Aorta (tissue), 5 donors: ENCODE measurements at regions not wholly inside any gene's neighbourhood (a gene's known extent, or its start where the extent isn't known, plus 50 kb on each side); places are given as distances from the start of the nearest gene placed in this dataset.
"Not testable (repeated sequence)": the region's sequence is repeated elsewhere in the genome, so short reads cannot be mapped to it uniquely, and the experiment has no call there.

Source experiments
- ATAC-seq: fragments of 200-7000 bp; cut with Tn5 transposase; one replicate; pipeline ENCODE4 v1.9.1; 2022; ENCODE audit warnings: moderate library complexity; ENCODE audit not compliant: low FRiP score
- DNase-seq, 2 donors: peaks; one replicate each; pipeline ENCODE4 v3.0.0-alpha.2; 2020
- H3K27ac ChIP-seq, 2 donors: one replicate each; pipeline ENCODE4 v1.5.1; 2013; ENCODE audit warnings: low read length in 2 of 2, mild to moderate bottlenecking in 2 of 2, moderate library complexity in 2 of 2, control low read depth in 1 of 2, inconsistent platforms in 1 of 2, low read depth in 1 of 2
- H3K27me3 ChIP-seq, 2 donors: one replicate each; pipeline ENCODE4 v1.6.1; 2013; ENCODE audit warnings: control low read depth in 1 of 2, low read length in 1 of 2, mild to moderate bottlenecking in 1 of 2, moderate library complexity in 1 of 2; ENCODE audit not compliant: insufficient read depth in 2 of 2, control insufficient read depth in 1 of 2
- H3K36me3 ChIP-seq, 2 donors: one replicate each; pipeline ENCODE4 v1.6.1; 2013; ENCODE audit warnings: control low read depth in 1 of 2, low read length in 1 of 2, mild to moderate bottlenecking in 1 of 2; ENCODE audit not compliant: insufficient read depth in 2 of 2, control insufficient read depth in 1 of 2
- H3K4me1 ChIP-seq, 2 donors: one replicate each; pipeline ENCODE4 v1.6.1; 2013; ENCODE audit warnings: low read length in 2 of 2, control low read depth in 1 of 2, mild to moderate bottlenecking in 1 of 2, moderate library complexity in 1 of 2; ENCODE audit not compliant: insufficient read depth in 2 of 2, control insufficient read depth in 1 of 2
- H3K4me3 ChIP-seq, 2 donors: one replicate each; pipeline ENCODE4 v1.5.1; 2013; ENCODE audit warnings: low read length in 2 of 2, control low read depth in 1 of 2, mild to moderate bottlenecking in 1 of 2
- H3K9me3 ChIP-seq: one replicate; pipeline ENCODE4 v1.6.1; 2013; ENCODE audit warnings: mild to moderate bottlenecking, low read length; ENCODE audit not compliant: control insufficient read depth
- WGBS, 2 donors: extraction: QIAGEN DNeasy Blood & Tissue Kit; methylation state at CpG; one replicate each; pipeline ENCODE4 v1.1.7; 2013; 5-methylcytosine and 5-hydroxymethylcytosine counted together
- intact Hi-C, 2 donors: fragments of 100-400 bp; cut with DNase I; formaldehyde crosslinking; loops; one replicate each; pipeline versions ENCODE4 v1.14.2 to v1.15.0; 2022
- donor health status: healthy with polysubstance abuse.
- donor health status: Bipolar disorder and iron deficiency.
- donor health status: DM: no; HTN: no; CAD: no.
- donor health status: DM: no; HTN: no; CAD: no.
- donor health status: DM: yes; HTN: yes; CAD: no.

DNA sequence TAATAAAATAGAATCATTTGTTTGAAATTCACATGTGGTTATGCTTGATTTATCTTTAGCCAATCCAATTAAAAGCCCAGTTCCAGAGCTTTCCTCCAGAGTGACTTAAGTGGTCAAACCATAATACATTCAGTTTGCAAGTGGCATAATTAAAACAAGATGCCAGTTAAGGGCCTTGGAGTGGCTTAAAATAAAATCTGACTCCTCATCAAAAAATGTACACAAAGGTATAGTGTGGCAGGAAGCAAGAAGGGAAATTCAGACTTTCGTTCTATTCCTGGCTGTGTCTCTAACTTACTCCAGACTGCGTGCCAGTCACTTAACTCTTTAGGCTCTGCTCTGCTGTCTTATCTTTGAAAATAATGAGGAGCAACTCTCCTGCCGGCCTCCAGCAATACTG is 215.9 kb upstream of the PRNP start:
- Histone ChIP-seq H3K27ac (no peak overlapping the region), H3K27me3 (no peaks in the 10 kb centered on the region), H3K4me3 (no peak overlapping the region), H3K9me3 (no peaks in the 10 kb centered on the region), H3K36me3 (no peaks in the 10 kb centered on the region), H3K4me1 (peaks cover 0 to 2% of the 10 kb centered on the region in 2 donors)
- DNase-seq = no peak
- no peak for ATAC-seq
- intact Hi-C loops = no loop called here
- WGBS, 2 donors = 10 to 14% methylated on average over 3 of the region's 3 CpGs

DNA sequence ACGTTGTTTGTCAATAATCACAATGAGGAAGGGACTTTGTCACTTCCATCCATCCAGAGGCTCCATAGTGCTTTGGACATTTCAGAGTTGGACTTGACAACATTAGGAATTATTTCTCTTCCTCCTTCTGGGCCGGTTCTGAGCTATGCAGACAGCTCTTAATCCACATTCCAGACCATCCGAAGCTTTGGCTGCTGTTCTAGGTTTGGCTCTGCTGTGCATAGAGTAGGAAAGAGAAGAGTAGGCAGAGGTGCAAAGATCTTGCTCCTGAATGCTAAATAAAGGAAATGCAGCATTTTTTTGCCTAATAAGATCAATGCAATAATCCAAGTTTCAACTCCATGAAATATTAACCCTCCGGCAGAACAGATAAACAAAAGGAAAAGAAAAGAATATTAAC is 216.3 kb upstream of the PRNP start:
- H3K4me1 ChIP-seq = peaks cover 0 to 2% of the 10 kb centered on the region in 2 donors
- H3K27ac ChIP-seq = peak overlapping the region; percentile 12 to 15
- intact Hi-C loops = no loop called here

GRCh38 chr20:4468114-4468513 is 218.1 kb upstream of the PRNP start:
- no peaks in the 10 kb centered on the region for H3K9me3 ChIP-seq
- peaks cover 0 to 2% of the 10 kb centered on the region in 2 donors for H3K4me1 ChIP-seq
- no peak overlapping the region for H3K4me3 ChIP-seq
- DNase-seq = no peak
- H3K27ac ChIP-seq = no peak overlapping the region
- H3K36me3 ChIP-seq = no peaks in the 10 kb centered on the region
- whole genome bisulfite sequencing, 2 donors = 78 to 94% methylated on average over 1 of the region's 1 CpG
- ATAC-seq = no peak
- no peaks in the 10 kb centered on the region for H3K27me3 ChIP-seq
- intact Hi-C loops = no loop called here

More for the DNA sequence above, 216.3 kb upstream of the PRNP start:
- no peaks in the 10 kb centered on the region for H3K27me3 ChIP-seq
- no peaks in the 10 kb centered on the region for H3K9me3 ChIP-seq
- ATAC-seq = no peak
- no peak overlapping the region for H3K4me3 ChIP-seq
- no peaks in the 10 kb centered on the region for H3K36me3 ChIP-seq
- DNase-seq = no peak
- 31 to 41% methylated on average over 4 of the region's 4 CpGs for WGBS, 2 donors

GRCh38 chr20:4465855-4466545 is 216.9 kb upstream of the ADRA1D start:
- DNase-seq (no peak), ATAC-seq (no peak)
- H3K9me3 ChIP-seq = no peaks in the 10 kb centered on the region
- WGBS, 2 donors = 23 to 33% methylated on average over 4 of the region's 4 CpGs
- H3K4me3 ChIP-seq = no peak overlapping the region
- H3K36me3 ChIP-seq = no peaks in the 10 kb centered on the region
- no peak overlapping the region for H3K27ac ChIP-seq
- intact Hi-C loops = no loop called here
- H3K27me3 ChIP-seq = no peaks in the 10 kb centered on the region
- peaks cover 0 to 2% of the 10 kb centered on the region in 2 donors for H3K4me1 ChIP-seq

- H3K27me3 ChIP-seq = no peaks in the 10 kb centered on the region
- WGBS, 2 donors = 64 to 80% methylated on average over 1 of the region's 1 CpG
- ATAC-seq (no peak), DNase-seq (no peak)
- no peak overlapping the region for H3K27ac ChIP-seq
- H3K9me3 ChIP-seq = no peaks in the 10 kb centered on the region
- intact Hi-C loops = no loop called here
- peaks cover 0 to 2% of the 10 kb centered on the region in 2 donors for H3K4me1 ChIP-seq
- H3K36me3 ChIP-seq = no peaks in the 10 kb centered on the region
- H3K4me3 ChIP-seq = no peak overlapping the region
These were observed 216.1 kb upstream of the ADRA1D start for GRCh38 chr20:4465212-4465611.

- H3K4me1 ChIP-seq, H3K9me3 ChIP-seq, H3K36me3 ChIP-seq, H3K4me3 ChIP-seq, ATAC-seq, intact Hi-C loops, H3K27ac ChIP-seq, DNase-seq, H3K27me3 ChIP-seq: not testable (repeated sequence)
- WGBS, 2 donors = 76 to 79% methylated on average over 1 of the region's 1 CpG
These were observed 213.7 kb upstream of the ADRA1D start for GRCh38 chr20:4462801-4463200.

DNA sequence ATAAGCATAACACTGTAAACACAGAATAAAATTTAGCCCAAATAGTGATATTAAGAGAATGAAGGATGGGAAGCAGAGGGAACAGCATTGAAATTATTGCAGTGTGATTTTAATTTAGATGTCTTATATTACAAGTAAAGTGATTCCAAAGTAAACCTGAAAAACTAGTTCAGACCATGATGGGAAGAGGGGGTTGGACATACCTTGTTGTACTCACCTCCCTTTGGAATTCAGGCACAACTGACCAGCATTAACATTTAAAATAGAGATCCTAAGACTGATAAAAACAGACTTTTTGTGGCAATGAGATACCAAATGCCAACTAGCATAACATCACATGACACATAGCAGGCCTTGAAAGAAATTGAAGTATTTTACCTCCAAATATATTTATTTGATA is 210.0 kb upstream of the ADRA1D start:
- ATAC-seq (no peak), DNase-seq (no peak)
- intact Hi-C loops = no loop called here
- no peaks in the 10 kb centered on the region for H3K36me3 ChIP-seq
- H3K4me1 ChIP-seq = peaks cover 0 to 1% of the 10 kb centered on the region in 2 donors
- H3K4me3 ChIP-seq = no peak overlapping the region
- no peaks in the 10 kb centered on the region for H3K9me3 ChIP-seq
- H3K27ac ChIP-seq = no peak overlapping the region
- H3K27me3 ChIP-seq = no peaks in the 10 kb centered on the region

DNA sequence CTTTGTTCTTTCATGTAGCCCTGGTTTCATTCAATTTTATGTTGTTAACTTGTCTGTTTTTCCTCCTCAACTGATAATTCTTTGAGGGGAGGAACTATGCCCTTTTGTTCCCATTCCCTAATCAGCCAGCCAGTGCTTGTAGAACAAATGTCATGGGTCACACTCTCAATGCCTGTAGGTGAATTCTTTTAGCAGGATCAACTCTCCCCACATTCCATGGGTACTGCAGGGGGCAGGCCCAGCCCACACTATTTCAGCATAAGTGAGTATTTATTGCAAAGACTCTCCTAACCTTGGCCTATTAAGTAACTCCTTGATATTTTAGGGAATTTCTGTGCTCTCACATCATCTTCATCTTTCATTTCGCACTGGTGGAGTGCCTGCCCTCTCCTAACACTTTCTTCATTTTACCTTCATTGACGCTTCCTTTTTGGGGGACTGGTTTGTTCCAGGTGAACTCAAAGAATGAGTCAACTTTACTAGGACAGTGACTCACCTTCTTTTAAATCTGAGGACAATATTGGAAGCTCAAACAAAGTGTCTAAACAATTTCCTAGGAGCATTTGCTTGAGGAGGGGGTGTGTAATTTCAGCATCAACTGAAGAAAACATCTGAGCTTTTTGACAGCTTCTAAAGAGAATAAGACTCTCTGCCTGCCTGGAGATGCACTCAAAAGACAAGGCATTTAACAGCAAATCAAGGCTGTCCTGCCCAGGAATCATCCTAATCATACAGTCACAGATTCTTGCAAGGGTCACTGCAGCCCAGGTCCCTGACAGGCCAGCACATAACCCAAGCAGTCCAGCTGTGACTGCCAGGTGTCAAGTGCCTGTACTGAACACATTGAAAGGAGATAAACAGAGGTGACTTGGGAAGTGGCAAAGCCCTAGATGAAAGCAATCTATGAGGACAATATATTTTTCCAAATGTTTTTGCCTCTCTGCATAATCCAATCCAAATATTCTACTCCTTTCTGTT is 208.8 kb upstream of the ADRA1D start:
- no peak overlapping the region for H3K27ac ChIP-seq
- ATAC-seq (no peak), DNase-seq (no peak)
- H3K4me3 ChIP-seq = no peak overlapping the region
- no peaks in the 10 kb centered on the region for H3K27me3 ChIP-seq
- intact Hi-C loops = no loop called here
- H3K4me1 ChIP-seq = peaks cover 0 to 2% of the 10 kb centered on the region in 2 donors
- no peaks in the 10 kb centered on the region for H3K9me3 ChIP-seq
- 95 to 98% methylated on average over 2 of the region's 2 CpGs for WGBS, 2 donors
- no peaks in the 10 kb centered on the region for H3K36me3 ChIP-seq
